DOHH2 (cell line): ENCODE measurements at regions not wholly inside any gene's neighbourhood (a gene's known extent, or its start where the extent isn't known, plus 50 kb on each side); places are given as distances from the start of the nearest gene placed in this dataset.
"Not testable (repeated sequence)": the region's sequence is repeated elsewhere in the genome, so short reads cannot be mapped to it uniquely, and the experiment has no call there.

ENCODE experiments used
- H3F3A ChIP-seq: fragments of 200-600 bp; sonication (generic), shearing (Covaris generic); 2 replicates; pipeline ENCODE4 v1.6.0; 2016; ENCODE audit warnings: antibody characterized with exemption, mild to moderate bottlenecking; ENCODE audit not compliant: control insufficient read depth, insufficient read depth
- H3K27ac ChIP-seq: fragments of 200-600 bp; sonication (generic); 2 replicates; pipeline ENCODE4 v1.5.1; 2014; ENCODE audit warnings: low read depth, mild to moderate bottlenecking, low read length, moderate library complexity
- H3K27me3 ChIP-seq: fragments of 200-600 bp; sonication (generic); 2 replicates; pipeline ENCODE4 v1.6.1; 2014; ENCODE audit warnings: mild to moderate bottlenecking, low read length, mixed read lengths; ENCODE audit not compliant: control insufficient read depth
- H3K36me3 ChIP-seq: fragments of 200-600 bp; sonication (generic); 2 replicates; pipeline ENCODE4 v1.6.1; 2014; ENCODE audit warnings: mild to moderate bottlenecking, low read length, moderate library complexity, mixed read lengths; ENCODE audit not compliant: control insufficient read depth
- H3K4me1 ChIP-seq: fragments of 200-600 bp; sonication (generic); 2 replicates; pipeline ENCODE4 v1.6.1; 2014; ENCODE audit warnings: mild to moderate bottlenecking, low read length, mixed read lengths; ENCODE audit not compliant: control insufficient read depth
- H3K4me2 ChIP-seq: fragments of 200-600 bp; sonication (generic); 2 replicates; pipeline ENCODE4 v1.6.0; 2014; ENCODE audit warnings: mild to moderate bottlenecking, low read length, moderate library complexity
- H3K4me3 ChIP-seq: fragments of 200-600 bp; sonication (generic); 2 replicates; pipeline ENCODE4 v1.5.1; 2014; ENCODE audit warnings: mild to moderate bottlenecking, low read length, mixed read lengths
- H3K79me2 ChIP-seq: fragments of 200-600 bp; sonication (generic); 2 replicates; pipeline ENCODE4 v1.6.1; 2014; ENCODE audit warnings: mild to moderate bottlenecking, low read length, mixed read lengths; ENCODE audit not compliant: control insufficient read depth
- H3K9me2 ChIP-seq: fragments of 200-600 bp; sonication (generic); replicated peaks from 2 replicates; pipeline ENCODE4 v1.6.1; 2014; ENCODE audit warnings: mild to moderate bottlenecking, low read length, mixed read lengths; ENCODE audit not compliant: control insufficient read depth
- H3K9me3 ChIP-seq: fragments of 200-600 bp; sonication (generic); 2 replicates; pipeline ENCODE4 v1.6.1; 2014; ENCODE audit warnings: antibody characterized with exemption, low read length, mixed read lengths; ENCODE audit not compliant: control insufficient read depth, insufficient read depth
- H4K20me1 ChIP-seq: fragments of 200-600 bp; sonication (generic); 2 replicates; pipeline ENCODE4 v1.6.0; 2014; ENCODE audit warnings: low read depth, mild to moderate bottlenecking, antibody characterized with exemption, low read length, moderate library complexity; ENCODE audit not compliant: control insufficient read depth, insufficient read depth

DNA sequence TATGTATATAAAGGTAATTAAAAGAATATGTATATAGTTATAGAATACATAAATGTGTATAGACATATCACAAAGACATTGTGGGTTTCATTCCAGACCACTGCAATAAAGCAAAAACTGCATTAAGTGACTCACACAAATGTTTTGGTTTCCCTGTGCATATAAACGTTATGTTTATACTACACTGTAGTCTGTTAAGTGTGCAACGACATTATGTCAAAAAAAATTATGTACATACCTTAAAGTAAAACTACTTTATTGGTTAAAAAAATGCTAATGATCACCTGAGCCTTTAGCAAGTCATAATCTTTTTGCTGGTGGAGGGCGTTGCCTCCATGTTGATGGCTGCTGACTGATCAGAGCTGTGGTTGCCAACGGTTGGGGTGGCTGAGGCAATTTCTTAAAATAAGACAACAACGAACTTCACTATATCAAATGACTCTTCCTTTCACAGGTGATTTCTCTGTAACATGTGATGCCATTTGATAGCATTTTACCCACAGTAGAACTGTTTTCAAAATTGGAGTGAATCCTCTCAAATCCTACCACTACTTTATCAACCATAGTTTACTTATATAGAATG is 107.8 kb downstream of the THSD1 start:
- H3K4me1 ChIP-seq, H3K4me3 ChIP-seq, H4K20me1 ChIP-seq, H3K4me2 ChIP-seq, H3K36me3 ChIP-seq, H3K79me2 ChIP-seq, H3K27ac ChIP-seq, H3F3A ChIP-seq, H3K27me3 ChIP-seq, H3K9me3 ChIP-seq, H3K9me2 ChIP-seq: not testable (repeated sequence)

GRCh38 chr13:52288891-52289290 is 117.1 kb downstream of the THSD1 start:
- H3K4me1 ChIP-seq, H3K27me3 ChIP-seq: not testable (repeated sequence)

DNA sequence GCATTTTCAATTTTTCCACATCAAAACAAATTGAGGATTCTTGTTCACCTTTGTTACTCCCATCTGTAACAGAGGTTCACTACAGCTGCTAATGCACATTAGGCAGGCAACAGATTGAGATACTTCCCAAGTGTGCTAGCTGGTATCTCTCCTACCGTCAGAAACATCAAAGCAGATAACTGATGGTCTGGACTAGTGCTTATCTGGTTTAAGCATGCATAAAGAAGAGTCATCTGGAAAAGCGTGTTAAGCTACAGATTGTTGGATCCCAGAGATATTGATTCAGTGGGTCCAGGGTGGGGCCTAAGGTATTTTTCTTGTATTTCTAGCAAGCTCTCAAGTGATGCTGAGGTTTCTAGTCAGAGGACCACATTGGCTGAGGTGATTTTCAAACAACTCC is 122.0 kb upstream of the NEK3 start:
- not testable (repeated sequence) for H3K4me2 ChIP-seq, H3K27me3 ChIP-seq, H3K27ac ChIP-seq, H3K9me3 ChIP-seq, H4K20me1 ChIP-seq, H3F3A ChIP-seq, H3K79me2 ChIP-seq, H3K9me2 ChIP-seq, H3K36me3 ChIP-seq, H3K4me3 ChIP-seq, H3K4me1 ChIP-seq

More at GRCh38 chr13:52288891-52289290, 117.1 kb downstream of the THSD1 start:
- not testable (repeated sequence) for H3K9me2 ChIP-seq, H3K79me2 ChIP-seq, H3K4me2 ChIP-seq, H3K27ac ChIP-seq, H3K36me3 ChIP-seq, H3K9me3 ChIP-seq, H3F3A ChIP-seq, H3K4me3 ChIP-seq, H4K20me1 ChIP-seq

DNA sequence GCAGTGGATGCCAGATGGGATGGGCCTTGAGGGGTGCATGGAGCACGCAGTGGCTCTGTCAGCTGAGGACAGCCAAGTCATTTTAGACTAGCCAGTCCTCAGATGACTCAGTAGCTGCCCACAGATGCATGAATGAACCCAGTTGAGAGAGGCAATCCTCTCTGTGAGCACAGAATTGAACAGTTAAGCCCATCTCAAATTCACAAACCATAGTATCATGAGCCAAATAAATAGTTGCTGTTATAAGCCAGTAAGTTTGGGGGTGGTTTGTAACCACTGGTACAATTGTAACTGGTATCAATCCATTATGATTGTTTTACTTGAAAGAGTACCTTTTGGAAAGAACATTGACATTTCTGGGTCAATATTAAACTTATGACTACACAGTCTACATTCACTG is 120.0 kb upstream of the NEK3 start:
- H3K9me2 ChIP-seq, H3K27ac ChIP-seq, H3K36me3 ChIP-seq, H4K20me1 ChIP-seq, H3K4me3 ChIP-seq, H3K9me3 ChIP-seq, H3K27me3 ChIP-seq, H3K4me2 ChIP-seq, H3F3A ChIP-seq, H3K4me1 ChIP-seq, H3K79me2 ChIP-seq: not testable (repeated sequence)

DNA sequence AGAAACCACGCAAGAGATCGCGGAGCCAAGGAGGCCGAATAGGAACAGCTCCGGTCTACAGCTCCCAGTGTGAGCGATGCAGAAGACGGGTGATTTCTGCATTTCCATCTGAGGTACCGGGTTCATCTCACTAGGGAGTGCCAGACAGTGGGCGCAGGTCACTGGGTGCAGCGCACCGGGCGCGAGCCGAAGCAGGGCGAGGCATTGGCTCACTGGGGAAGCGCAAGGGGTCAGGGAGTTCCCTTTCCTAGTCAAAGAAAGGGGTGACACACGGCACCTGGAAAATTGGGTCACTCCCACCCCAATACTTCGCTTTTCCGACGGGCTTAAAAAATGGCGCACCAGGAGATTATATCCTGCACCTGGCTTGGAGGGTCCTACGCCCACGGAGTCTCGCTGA is 94.9 kb upstream of the NEK3 start:
- not testable (repeated sequence) for H3K27me3 ChIP-seq, H3K4me2 ChIP-seq, H3K4me1 ChIP-seq

DNA sequence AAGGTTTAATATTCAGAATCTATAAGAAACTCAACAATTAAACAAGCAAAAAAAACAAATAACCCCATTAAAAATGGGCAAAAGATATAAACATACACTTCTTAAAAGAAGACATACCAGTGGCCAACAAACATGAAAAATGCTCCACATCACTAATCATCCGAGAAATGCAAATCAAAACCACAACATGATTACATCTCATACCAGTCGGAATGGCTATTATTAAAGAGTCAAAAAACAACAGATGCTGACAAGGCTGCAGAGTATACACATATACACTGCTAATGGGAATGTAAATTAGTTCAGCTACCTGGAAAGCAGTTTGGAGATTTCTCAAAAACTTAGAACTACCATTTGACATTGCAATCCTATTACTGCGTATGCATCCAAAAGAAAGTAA is 81.4 kb upstream of the NEK3 start:
- H3K27me3 ChIP-seq, H3K4me2 ChIP-seq, H3F3A ChIP-seq, H4K20me1 ChIP-seq, H3K4me3 ChIP-seq, H3K36me3 ChIP-seq, H3K9me2 ChIP-seq, H3K9me3 ChIP-seq, H3K4me1 ChIP-seq, H3K27ac ChIP-seq, H3K79me2 ChIP-seq: not testable (repeated sequence)

More for the DNA sequence above, 94.9 kb upstream of the NEK3 start:
- not testable (repeated sequence) for H3K27ac ChIP-seq, H3K79me2 ChIP-seq, H4K20me1 ChIP-seq, H3K9me3 ChIP-seq, H3K36me3 ChIP-seq, H3F3A ChIP-seq, H3K9me2 ChIP-seq, H3K4me3 ChIP-seq
